Immature natural killer cell (primary cell): ENCODE measurements at regions not wholly inside any gene's neighbourhood (a gene's known extent, or its start where the extent isn't known, plus 50 kb on each side); places are given as distances from the start of the nearest gene placed in this dataset.

Source experiments
- DNase-seq, 3 donors: peaks; one replicate each; pipeline ENCODE4 v3.0.0; 2022; ENCODE audit warnings: mixed read lengths in 1 of 3
- H3K27ac Mint-ChIP-seq, 6 donors: one replicate each; pipeline ENCODE4 v1.8.0; 2020; ENCODE audit warnings: mixed read lengths in 6 of 6, mild to moderate bottlenecking in 5 of 6, inconsistent platforms in 4 of 6, moderate library complexity in 3 of 6
- H3K27me3 Mint-ChIP-seq, 3 donors: one replicate each; pipeline ENCODE4 v1.8.0; 2020 to 2021; ENCODE audit warnings: low read depth in 3 of 3, mild to moderate bottlenecking in 3 of 3, mixed read lengths in 3 of 3, moderate library complexity in 3 of 3, inconsistent platforms in 1 of 3
- H3K36me3 Mint-ChIP-seq, 3 donors: one replicate each; pipeline ENCODE4 v1.8.0; 2020; ENCODE audit warnings: mixed read lengths in 3 of 3, inconsistent platforms in 2 of 3, mild to moderate bottlenecking in 2 of 3
- H3K4me1 Mint-ChIP-seq, 2 donors: one replicate each; pipeline ENCODE4 v1.8.0; 2020; ENCODE audit warnings: inconsistent platforms in 2 of 2, mild to moderate bottlenecking in 2 of 2, mixed read lengths in 2 of 2, moderate library complexity in 1 of 2
- H3K4me3 Mint-ChIP-seq, 5 donors: one replicate each; pipeline ENCODE4 v1.8.0; 2020; ENCODE audit warnings: mild to moderate bottlenecking in 5 of 5, mixed read lengths in 5 of 5, inconsistent platforms in 3 of 5, moderate library complexity in 3 of 5
- H3K9me3 Mint-ChIP-seq, 6 donors: one replicate each; pipeline ENCODE4 v1.8.0; 2020; ENCODE audit warnings: mild to moderate bottlenecking in 6 of 6, mixed read lengths in 6 of 6, inconsistent platforms in 4 of 6, moderate library complexity in 3 of 6

DNA sequence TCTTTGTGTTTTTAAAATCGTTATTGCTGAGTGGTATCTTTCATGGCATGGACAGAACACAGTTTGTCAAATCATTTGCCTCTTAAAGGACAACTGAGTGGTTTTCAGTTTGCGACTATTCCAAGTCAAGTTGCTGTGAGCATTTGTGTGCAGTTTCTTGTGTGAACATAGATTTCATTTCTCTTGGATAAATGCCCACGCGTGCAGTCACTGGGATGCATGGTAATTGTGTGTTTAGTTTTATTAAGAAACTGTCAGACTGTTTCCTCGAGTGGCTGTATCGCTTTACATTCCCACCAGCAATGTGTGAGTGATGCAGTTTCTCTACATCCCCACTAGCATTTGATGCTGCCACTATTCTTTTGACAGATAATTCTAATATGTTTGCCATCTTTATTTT, 154.0 kb upstream of the ARL4C start:
- Mint-ChIP-seq H3K27ac (no peak overlapping the region), H3K27me3 (peaks cover 0 to 17% (median 3%) of the 10 kb centered on the region in 3 donors), H3K36me3 (no peaks in the 10 kb centered on the region), H3K4me1 (no peaks in the 10 kb centered on the region), H3K9me3 (peaks cover 0 to 2% (median 0%) of the 10 kb centered on the region in 6 donors), H3K4me3 (no peak overlapping the region)
- DNase-seq: no peak

DNA sequence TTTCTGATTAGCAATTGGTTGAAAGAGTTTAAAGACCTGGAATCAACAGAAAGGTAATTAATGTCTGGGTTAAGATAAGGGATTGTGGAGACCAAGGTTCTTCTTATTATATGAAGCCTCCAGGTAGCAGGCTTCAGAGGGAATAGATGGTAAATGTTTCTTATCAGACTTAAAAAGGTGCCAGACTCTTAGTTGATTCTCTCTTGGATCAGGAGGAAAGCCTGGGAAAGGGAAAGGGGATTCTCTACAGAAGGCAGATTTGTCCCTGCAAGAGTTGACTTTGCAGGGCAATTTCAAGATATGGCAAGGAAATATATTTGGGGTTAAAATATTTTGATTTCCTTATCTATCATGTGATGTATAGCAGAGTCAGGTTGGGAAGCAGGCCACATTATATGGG, 153.1 kb upstream of the ARL4C start:
- peaks cover 0 to 2% (median 0%) of the 10 kb centered on the region in 6 donors for H3K9me3 Mint-ChIP-seq
- no peak overlapping the region for H3K27ac Mint-ChIP-seq
- no peaks in the 10 kb centered on the region for H3K4me1 Mint-ChIP-seq
- no peak overlapping the region for H3K4me3 Mint-ChIP-seq
- H3K36me3 Mint-ChIP-seq: no peaks in the 10 kb centered on the region
- H3K27me3 Mint-ChIP-seq: peaks cover 0 to 17% (median 3%) of the 10 kb centered on the region in 3 donors
- no peak for DNase-seq

DNA sequence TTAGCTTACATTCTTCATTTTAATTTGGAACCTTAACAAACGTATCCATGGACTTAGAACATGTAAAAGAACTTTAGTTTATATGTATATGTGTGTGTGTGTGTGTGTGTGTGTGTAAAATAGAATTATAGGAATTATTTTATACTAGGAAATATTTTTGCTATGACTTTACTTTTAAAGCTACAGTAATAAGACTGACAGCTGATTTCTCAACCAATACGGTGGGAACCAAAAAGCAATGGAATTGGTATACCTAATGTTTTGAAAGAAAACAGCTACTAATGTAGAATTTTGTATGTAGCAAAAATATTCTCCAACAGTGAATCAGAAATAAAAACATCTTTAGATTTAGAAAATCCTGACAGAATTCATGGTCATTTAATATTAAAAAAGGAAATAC, 146.5 kb upstream of the ARL4C start:
- no peaks in the 10 kb centered on the region for H3K4me1 Mint-ChIP-seq
- DNase-seq: no peak
- H3K36me3 Mint-ChIP-seq: no peaks in the 10 kb centered on the region
- peaks cover 0 to 10% (median 2%) of the 10 kb centered on the region in 3 donors for H3K27me3 Mint-ChIP-seq
- H3K4me3 Mint-ChIP-seq: no peak overlapping the region
- no peak overlapping the region for H3K27ac Mint-ChIP-seq
- peaks cover 2 to 27% (median 15%) of the 10 kb centered on the region in 6 donors for H3K9me3 Mint-ChIP-seq

DNA sequence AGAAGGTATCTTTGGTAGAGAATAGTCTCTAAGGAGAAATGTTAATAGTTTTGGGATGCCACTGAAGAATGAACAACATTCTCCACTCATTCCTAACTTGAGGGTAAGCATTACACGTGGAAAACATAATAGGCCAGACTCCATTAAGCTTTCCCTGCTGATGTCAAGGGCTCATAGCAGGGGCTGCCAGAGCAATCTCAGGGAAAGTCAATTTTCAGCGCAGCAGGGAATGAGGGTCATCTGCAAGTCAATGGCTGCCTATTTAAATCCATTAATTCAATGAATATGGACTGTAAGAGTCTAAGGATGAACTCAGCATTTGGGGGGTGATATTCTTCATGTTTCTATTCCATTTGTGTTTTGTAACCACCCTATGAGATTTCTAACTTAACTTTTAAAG, 144.2 kb upstream of the ARL4C start:
- Mint-ChIP-seq H3K9me3 (peaks cover 5 to 27% (median 15%) of the 10 kb centered on the region in 6 donors), H3K36me3 (no peaks in the 10 kb centered on the region), H3K27ac (no peak overlapping the region), H3K27me3 (peaks cover 0 to 14% (median 5%) of the 10 kb centered on the region in 3 donors), H3K4me3 (no peak overlapping the region), H3K4me1 (no peaks in the 10 kb centered on the region)
- DNase-seq: no peak

- Mint-ChIP-seq H3K4me1 (no peaks in the 10 kb centered on the region), H3K36me3 (no peaks in the 10 kb centered on the region), H3K9me3 (peaks cover 5 to 27% (median 15%) of the 10 kb centered on the region in 6 donors), H3K27ac (no peak overlapping the region), H3K4me3 (no peak overlapping the region), H3K27me3 (peaks cover 0 to 14% (median 5%) of the 10 kb centered on the region in 3 donors)
- no peak for DNase-seq
Observed at GRCh38 chr2:234640657-234641056, 143.8 kb upstream of the ARL4C start.

DNA sequence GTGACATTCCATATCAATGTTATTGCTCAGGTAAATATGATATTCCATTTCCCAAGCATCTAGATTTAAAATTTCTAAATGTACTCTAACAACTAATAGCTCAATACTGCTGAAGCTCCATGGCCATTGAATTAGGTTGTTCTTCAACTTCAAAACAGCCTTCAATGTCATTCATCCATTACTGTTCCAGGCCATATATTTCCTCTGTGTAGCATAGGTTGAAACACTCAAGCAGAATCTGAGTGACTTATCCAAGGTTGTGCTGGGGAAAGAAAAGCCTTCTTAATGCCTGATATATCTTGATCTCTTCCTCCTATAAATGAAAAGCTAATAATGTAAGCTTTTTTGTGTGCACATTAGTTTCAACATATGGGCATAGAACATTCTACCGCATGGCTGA, 142.1 kb upstream of the ARL4C start:
- Mint-ChIP-seq H3K4me1 (no peaks in the 10 kb centered on the region), H3K27ac (no peak overlapping the region)

DNA sequence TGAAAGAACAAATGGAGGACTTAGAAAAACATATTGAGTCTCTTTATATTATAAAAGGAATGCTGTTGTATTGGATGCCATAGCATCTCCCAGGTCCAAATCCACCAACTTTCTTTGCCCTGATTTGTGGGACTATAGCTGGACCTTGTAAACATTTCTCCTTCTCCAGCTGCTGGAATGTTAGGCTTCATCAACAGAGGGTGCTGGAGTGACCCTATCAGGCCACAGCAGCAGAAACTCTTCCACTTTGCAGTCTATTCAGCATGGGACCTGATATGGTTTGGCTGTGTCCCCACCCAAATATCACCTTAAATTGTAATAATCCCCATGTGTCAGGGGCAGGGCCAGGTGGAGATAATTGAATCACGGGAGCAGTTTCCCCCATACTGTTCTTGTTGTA, 138.4 kb upstream of the ARL4C start:
- H3K4me3 Mint-ChIP-seq: no peak overlapping the region
- H3K27ac Mint-ChIP-seq: no peak overlapping the region

More for the DNA sequence above, 142.1 kb upstream of the ARL4C start:
- no peak for DNase-seq
- H3K27me3 Mint-ChIP-seq: peaks cover 0 to 14% (median 5%) of the 10 kb centered on the region in 3 donors
- peaks cover 3 to 26% (median 14%) of the 10 kb centered on the region in 6 donors for H3K9me3 Mint-ChIP-seq
- no peak overlapping the region for H3K4me3 Mint-ChIP-seq
- no peaks in the 10 kb centered on the region for H3K36me3 Mint-ChIP-seq

GRCh38 chr2:234633581-234634230, 136.8 kb upstream of the ARL4C start:
- no peak overlapping the region for H3K4me3 Mint-ChIP-seq
- H3K36me3 Mint-ChIP-seq: no peaks in the 10 kb centered on the region
- H3K27ac Mint-ChIP-seq: no peak overlapping the region
- H3K9me3 Mint-ChIP-seq: peaks cover 0 to 5% (median 0%) of the 10 kb centered on the region in 6 donors
- DNase-seq: no peak
- peaks cover 2 to 7% (median 4%) of the 10 kb centered on the region in 3 donors for H3K27me3 Mint-ChIP-seq
- no peaks in the 10 kb centered on the region for H3K4me1 Mint-ChIP-seq

More for the DNA sequence above, 138.4 kb upstream of the ARL4C start:
- Mint-ChIP-seq H3K36me3 (no peaks in the 10 kb centered on the region), H3K4me1 (no peaks in the 10 kb centered on the region), H3K9me3 (peaks cover 0 to 5% (median 0%) of the 10 kb centered on the region in 6 donors), H3K27me3 (peaks cover 2 to 8% (median 6%) of the 10 kb centered on the region in 3 donors)
- no peak for DNase-seq

GRCh38 chr2:234632527-234633391, 135.9 kb upstream of the ARL4C start:
- H3K36me3 Mint-ChIP-seq: no peaks in the 10 kb centered on the region

GRCh38 chr2:234631646-234632514, 135.0 kb upstream of the ARL4C start:
- no peak overlapping the region for H3K27ac Mint-ChIP-seq
- H3K36me3 Mint-ChIP-seq: no peaks in the 10 kb centered on the region
- H3K4me1 Mint-ChIP-seq: no peaks in the 10 kb centered on the region
- no peak for DNase-seq
- H3K4me3 Mint-ChIP-seq: no peak overlapping the region
- H3K9me3 Mint-ChIP-seq: peaks cover 0 to 5% (median 0%) of the 10 kb centered on the region in 6 donors
- peaks cover 3 to 9% (median 4%) of the 10 kb centered on the region in 3 donors for H3K27me3 Mint-ChIP-seq

More at GRCh38 chr2:234632527-234633391, 135.9 kb upstream of the ARL4C start:
- H3K4me1 Mint-ChIP-seq: no peaks in the 10 kb centered on the region
- H3K9me3 Mint-ChIP-seq: peaks cover 0 to 5% (median 0%) of the 10 kb centered on the region in 6 donors
- H3K27ac Mint-ChIP-seq: no peak overlapping the region
- peaks cover 2 to 8% (median 3%) of the 10 kb centered on the region in 3 donors for H3K27me3 Mint-ChIP-seq
- no peak for DNase-seq
- H3K4me3 Mint-ChIP-seq: no peak overlapping the region

- H3K27ac Mint-ChIP-seq: no peak overlapping the region
- no peak for DNase-seq
- peaks cover 0 to 2% (median 0%) of the 10 kb centered on the region in 6 donors for H3K9me3 Mint-ChIP-seq
- no peaks in the 10 kb centered on the region for H3K36me3 Mint-ChIP-seq
- peaks cover 3 to 6% (median 6%) of the 10 kb centered on the region in 3 donors for H3K27me3 Mint-ChIP-seq
- H3K4me3 Mint-ChIP-seq: no peak overlapping the region
- no peaks in the 10 kb centered on the region for H3K4me1 Mint-ChIP-seq
Observed at GRCh38 chr2:234630801-234631261, 133.9 kb upstream of the ARL4C start.

DNA sequence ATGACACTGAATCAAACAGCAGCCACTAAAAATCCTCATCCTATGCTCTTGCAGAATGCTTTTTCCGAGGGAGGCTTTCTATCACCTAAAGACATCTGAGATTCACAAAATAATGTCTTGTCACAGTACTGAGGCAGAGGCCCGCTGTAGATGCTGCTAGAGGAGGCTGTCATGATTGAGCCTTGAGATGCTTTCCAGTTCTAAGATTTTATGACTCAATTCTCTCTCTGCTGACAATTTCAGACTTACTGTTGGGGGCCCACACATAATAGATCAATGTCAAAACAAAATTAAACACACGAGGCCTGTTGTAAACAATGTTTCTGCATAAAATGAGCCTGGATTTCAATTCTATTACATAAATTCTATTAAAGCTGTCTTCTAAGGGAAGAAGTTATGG, 132.7 kb upstream of the ARL4C start:
- Mint-ChIP-seq H3K27ac (no peak overlapping the region), H3K36me3 (no peaks in the 10 kb centered on the region), H3K9me3 (peaks cover 0 to 2% (median 0%) of the 10 kb centered on the region in 6 donors)

DNA sequence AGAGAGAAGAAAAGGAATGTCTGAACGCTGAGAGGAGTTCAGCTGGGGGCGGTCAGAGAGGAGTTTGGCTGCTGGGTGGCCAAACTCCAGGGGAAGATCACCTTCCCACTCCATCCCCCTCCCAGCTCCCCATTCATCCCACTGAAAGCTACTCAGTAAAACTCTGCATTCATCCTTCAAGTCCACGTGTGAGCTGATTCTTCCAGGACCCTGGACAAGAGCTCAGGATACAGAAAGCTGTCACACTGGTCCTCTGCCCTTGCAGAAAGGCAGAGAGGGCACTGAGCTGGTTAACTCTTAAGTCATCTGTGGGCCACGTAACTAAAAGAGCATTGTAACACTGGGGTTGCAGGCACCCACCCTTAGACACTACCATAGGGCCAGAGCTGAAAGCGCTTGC, 132.1 kb upstream of the ARL4C start:
- Mint-ChIP-seq H3K4me3 (no peak overlapping the region), H3K4me1 (no peaks in the 10 kb centered on the region), H3K27me3 (peaks cover 3 to 6% (median 6%) of the 10 kb centered on the region in 3 donors), H3K36me3 (no peaks in the 10 kb centered on the region), H3K9me3 (peaks cover 0 to 2% (median 0%) of the 10 kb centered on the region in 6 donors), H3K27ac (no peak overlapping the region)
- no peak for DNase-seq

More for the DNA sequence above, 132.7 kb upstream of the ARL4C start:
- Mint-ChIP-seq H3K4me1 (no peaks in the 10 kb centered on the region), H3K4me3 (no peak overlapping the region), H3K27me3 (peaks cover 3 to 6% (median 6%) of the 10 kb centered on the region in 3 donors)
- DNase-seq: no peak
